HepG2 (cell line): ENCODE measurements at regions not wholly inside any gene's neighbourhood (a gene's known extent, or its start where the extent isn't known, plus 50 kb on each side); places are given as distances from the start of the nearest gene placed in this dataset.

ENCODE experiments used
- ATAC-seq: fragments of 200-7000 bp; cut with Tn5 transposase; 3 replicates; pipeline ENCODE4 v1.9.1; 2020; ENCODE audit warnings: mild to moderate bottlenecking, moderate library complexity
- BruUV-seq: library from RNA; stranded (reverse); fragments of 400-500 nt; replicated peaks from 2 replicates; lab custom pipeline; 2021; lab: Mats Ljungman, UMichigan
- CTCF ChIA-PET: fragments of 300-600 bp; formaldehyde crosslinking; extraction: SDS; loops from one replicate; lab custom pipeline; 2021; ENCODE audit warnings: low total read pairs, inconsistent platforms, low intra/inter-chr PET ratio; lab: Yijun Ruan, JAX
- POLR2A ChIA-PET: fragments of 350-600 bp; sonication (Branson Sonifier 250); formaldehyde crosslinking; loops from one replicate; lab custom pipeline; 2020; ENCODE audit warnings: antibody characterized with exemption, inconsistent platforms; lab: Yijun Ruan, JAX
- DNase-seq: peaks from one replicate; pipeline ENCODE4 v3.0.0-alpha.2; 2015; ENCODE audit warnings: low spot score
- FAIRE-seq: peaks from 3 replicates; lab custom pipeline; 2011; peaks lifted over from hg19 to GRCh38; lab: Jason Lieb, UNC
- H2AFZ ChIP-seq: one replicate; pipeline ENCODE4 v1.6.1; 2011; ENCODE audit warnings: low read length, inconsistent platforms
- H3K27ac ChIP-seq: fragments of 300-600 bp; 3 replicates; pipeline ENCODE4 v1.8.0; 2011; ENCODE audit warnings: mixed run types, mild to moderate bottlenecking, mixed read lengths, low read length, inconsistent platforms; ENCODE audit not compliant: insufficient read depth; ENCODE audit errors: extremely low read length
- H3K27me3 ChIP-seq, 2 experiments: fragments of 200-600 bp in 1 of 2; 2 replicates in 1 of 2; 3 replicates in 1 of 2; pipeline versions ENCODE4 v1.6.0 to v1.8.0; 2011; ENCODE audit warnings: low read length in 2 of 2, mild to moderate bottlenecking in 2 of 2, moderate library complexity in 2 of 2, inconsistent platforms in 1 of 2; ENCODE audit not compliant: insufficient read depth in 2 of 2, control insufficient read depth in 1 of 2
- H3K36me3 ChIP-seq, 2 experiments: fragments of 200-600 bp in 1 of 2; replicated peaks in 1 of 2; 2 replicates in 1 of 2; 3 replicates in 1 of 2; pipeline versions ENCODE4 v1.5.1 to v1.8.0; 2011; ENCODE audit warnings: low read length in 2 of 2, inconsistent platforms in 1 of 2; ENCODE audit not compliant: insufficient read depth in 2 of 2, control insufficient read depth in 1 of 2
- H3K4me1 ChIP-seq: 2 replicates; pipeline ENCODE4 v1.5.1; 2012; ENCODE audit warnings: low read length, inconsistent platforms; ENCODE audit not compliant: insufficient read depth
- H3K4me2 ChIP-seq: 2 replicates; pipeline ENCODE4 v1.6.0; 2011; ENCODE audit warnings: low read depth, low read length, inconsistent platforms
- H3K4me3 ChIP-seq, 3 experiments: fragments of 200-600 bp in 1 of 3; sonication (generic), shearing (Covaris generic) in 1 of 3; replicated peaks in 1 of 3; 2 replicates each; pipeline ENCODE4 v1.5.1; 2011 to 2016; ENCODE audit warnings: low read length in 3 of 3, inconsistent platforms in 2 of 3, low read depth in 2 of 3, mild to moderate bottlenecking in 2 of 3, control low read depth in 1 of 3, mixed read lengths in 1 of 3; ENCODE audit not compliant: insufficient read depth in 1 of 3
- H3K79me2 ChIP-seq: one replicate; pipeline ENCODE4 v1.6.1; 2011; ENCODE audit warnings: low read length, inconsistent platforms; ENCODE audit not compliant: insufficient read depth
- H3K9ac ChIP-seq: 2 replicates; pipeline ENCODE4 v1.6.0; 2011; ENCODE audit warnings: mild to moderate bottlenecking, low read depth, low read length, inconsistent platforms; ENCODE audit not compliant: insufficient read depth
- H3K9me3 ChIP-seq: 2 replicates; pipeline ENCODE4 v1.5.1; 2012; ENCODE audit warnings: mild to moderate bottlenecking, low read length
- H4K20me1 ChIP-seq: 2 replicates; pipeline ENCODE4 v1.6.0; 2011; ENCODE audit warnings: inconsistent platforms, mild to moderate bottlenecking, low read length, moderate library complexity; ENCODE audit not compliant: insufficient read depth
- EP300 ChIP-seq, 3 experiments: sonication (generic) in 1 of 3; formaldehyde crosslinking in 1 of 3; IDR thresholded peaks; 2 replicates each; pipeline versions ENCODE4 v1.5.1 to v1.6.1; 2011 to 2020; ENCODE audit warnings: low read depth in 2 of 3, low read length in 2 of 3, borderline replicate concordance in 1 of 3, improper control_type of control experiment in 1 of 3, mild to moderate bottlenecking in 1 of 3, missing genetic modification reagents in 1 of 3, moderate library complexity in 1 of 3
- ERF ChIP-seq: IDR thresholded peaks from 2 replicates; pipeline ENCODE4 v1.6.1; 2018; ENCODE audit warnings: missing biosample characterization, missing genetic modification reagents
- HOXA3 ChIP-seq: sonication (generic); formaldehyde crosslinking; IDR thresholded peaks from 2 replicates; pipeline ENCODE4 v1.5.0; 2020; ENCODE audit warnings: missing genetic modification reagents
- NCOA2 ChIP-seq: sonication (generic); formaldehyde crosslinking; IDR thresholded peaks from 2 replicates; pipeline ENCODE4 v1.8.0; 2022; ENCODE audit warnings: inconsistent platforms
- ZFP91 ChIP-seq: sonication (generic); formaldehyde crosslinking; IDR thresholded peaks from 2 replicates; pipeline ENCODE4 v1.9.0; 2022; ENCODE audit warnings: missing genetic modification reagents, mild to moderate bottlenecking, borderline replicate concordance
- ZNF12 ChIP-seq: sonication (generic); formaldehyde crosslinking; IDR thresholded peaks from 2 replicates; pipeline ENCODE4 v1.5.0; 2020; ENCODE audit warnings: missing genetic modification reagents
- ZNF367 ChIP-seq: sonication (generic); formaldehyde crosslinking; IDR thresholded peaks from 2 replicates; pipeline ENCODE4 v1.4.0; 2020; ENCODE audit warnings: missing genetic modification reagents, borderline replicate concordance
- WGBS: methylation state at CpG from one replicate; pipeline ENCODE4 v1.1.6; 2017; ENCODE audit warnings: low lambda C conversion rate; 5-methylcytosine and 5-hydroxymethylcytosine counted together
- in situ Hi-C: cut with HindIII; loops from 2 replicates; pipeline ENCODE4 v1.10.0; 2017; ENCODE audit warnings: low pct_unique_long_range_greater_than_20kb; ENCODE audit not compliant: extremely low pct_ligation_motif_present
- intact Hi-C: fragments of 100-400 bp; cut with micrococcal nuclease; formaldehyde crosslinking; loops from one replicate; pipeline ENCODE4 v1.10.0; 2022; ENCODE audit not compliant: unreplicated experiment

GRCh38 chr21:28074676-28075075, 918.0 kb downstream of the LTN1 start:
- H3K4me2 ChIP-seq = no peak overlapping the region
- DNase-seq = no peak
- TF ChIP-seq ZFP91 (CRISPR knock-in tag) = no peak
- no peak for TF ChIP-seq ZNF12 (CRISPR knock-in tag)
- no peak for TF ChIP-seq EP300 (IDR thresholded peaks at IDR 0.05; ENCODE audit: low read depth in 2 of 2, low read length in 2 of 2)
- TF ChIP-seq EP300 (CRISPR knock-in tag; IDR thresholded peaks at IDR 0.05; ENCODE audit: borderline replicate concordance) = no peak
- TF ChIP-seq HOXA3 (CRISPR knock-in tag) = no peak
- TF ChIP-seq, all 625 proteins: peak for 0
- Histone ChIP-seq H2AFZ (no peak overlapping the region), H3K9ac (no peak overlapping the region), H3K4me3 (no peak overlapping the region), H3K9me3 (peaks cover 75% of the 10 kb centered on the region), H3K27ac (no peak overlapping the region), H4K20me1 (no peaks in the 10 kb centered on the region), H3K36me3 (no peaks in the 10 kb centered on the region), H3K4me1 (no peaks in the 10 kb centered on the region), H3K79me2 (no peaks in the 10 kb centered on the region), H3K27me3 (no peaks in the 10 kb centered on the region)
- ChIA-PET CTCF (no interaction called here), POLR2A (no interaction called here)
- 0% methylated on average over 1 of the region's 1 CpG for WGBS
- intact Hi-C loops = no loop called here
- FAIRE-seq = no peak
- no TSS peak for BruUV-seq
- no peak for ATAC-seq
- in situ Hi-C loops = no loop called here

DNA sequence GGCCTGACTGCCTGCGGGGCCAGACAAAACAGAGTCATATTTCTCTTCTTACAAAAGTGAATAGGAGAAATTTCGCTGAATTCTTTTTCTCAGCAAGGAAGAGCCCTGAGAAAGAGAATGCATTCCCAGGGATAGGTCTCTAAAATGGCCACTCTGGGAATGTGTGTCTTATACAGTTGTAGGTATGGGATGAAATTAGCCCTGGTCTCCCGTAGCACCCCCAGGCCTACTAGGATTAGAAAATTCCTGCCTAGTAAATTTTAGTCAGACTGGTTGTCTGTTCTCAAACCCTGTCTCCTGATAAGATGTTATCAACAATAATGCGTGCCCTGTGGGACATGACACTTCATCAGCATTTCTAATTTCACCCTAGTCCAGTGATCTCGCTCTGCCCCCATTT, 920.1 kb downstream of the LTN1 start:
- FAIRE-seq (no peak), DNase-seq (no peak), ATAC-seq (no peak)
- H3K27ac ChIP-seq = no peak overlapping the region
- WGBS = 32% methylated on average over 5 of the region's 5 CpGs
- ChIA-PET CTCF (no interaction called here), POLR2A (no interaction called here)
- H3K9me3 ChIP-seq = peaks cover 74% of the 10 kb centered on the region
- H3K4me3 ChIP-seq = no peak overlapping the region
- no peaks in the 10 kb centered on the region for H3K36me3 ChIP-seq
- no TSS peak for BruUV-seq
- intact Hi-C loops (no loop called here), in situ Hi-C loops (no loop called here)
- H3K27me3 ChIP-seq = no peaks in the 10 kb centered on the region
- H3K79me2 ChIP-seq = no peaks in the 10 kb centered on the region
- no peak overlapping the region for H3K4me2 ChIP-seq
- no peak overlapping the region for H2AFZ ChIP-seq
- no peaks in the 10 kb centered on the region for H3K4me1 ChIP-seq
- no peak for TF ChIP-seq NCOA2
- TF ChIP-seq ZNF367 (CRISPR knock-in tag) = no peak
- no peak for TF ChIP-seq ERF
- no peaks in the 10 kb centered on the region for H4K20me1 ChIP-seq
- H3K9ac ChIP-seq = no peak overlapping the region
